ENCODE measurements at regions not wholly inside any gene's neighbourhood (a gene's known extent, or its start where the extent isn't known, plus 50 kb on each side); places are given as distances from the start of the nearest gene placed in this dataset.

- TF ChIP-seq POLR2AphosphoS5 (IDR thresholded peaks at IDR 0.05) (no peak), CTCF (IDR thresholded peaks at IDR 0.05) (no peak), POLR2A (IDR thresholded peaks at IDR 0.05; ENCODE audit: low read depth) (no peak), EP300 (IDR thresholded peaks at IDR 0.05) (no peak)
Measured at GRCh38 chr9:129357773-129358245, 179.7 kb upstream of the IER5L start.

Measured in esophagus muscularis mucosa (tissue), 4 donors.